ENCODE measurements at regions not wholly inside any gene's neighbourhood (a gene's known extent, or its start where the extent isn't known, plus 50 kb on each side); places are given as distances from the start of the nearest gene placed in this dataset.
"Not testable (repeated sequence)": the region's sequence is repeated elsewhere in the genome, so short reads cannot be mapped to it uniquely, and the experiment has no call there.

DNA sequence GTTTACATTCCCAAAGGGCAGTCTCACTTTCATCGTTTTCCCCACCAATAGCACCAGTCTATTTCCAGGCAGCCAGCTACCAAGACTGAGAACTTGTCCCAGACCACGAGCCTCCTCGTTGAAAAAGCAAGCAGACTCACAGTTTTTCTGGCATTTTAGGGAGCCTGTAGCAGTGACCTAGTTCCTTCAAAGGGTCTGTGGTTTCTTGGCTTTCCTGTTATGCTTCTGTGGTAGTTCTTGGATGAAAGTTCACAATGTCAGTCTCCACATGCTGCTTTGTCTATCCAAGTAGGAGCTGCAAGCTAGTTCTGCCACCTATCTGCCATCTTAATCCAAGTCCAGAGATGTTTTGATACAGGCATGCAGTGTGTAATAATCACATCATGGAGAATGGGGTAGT lies 151.6 kb upstream of the ZC4H2 start:
- Histone ChIP-seq H3K36me3 (ENCODE audit: insufficient read depth in 1 of 2, low read depth in 1 of 2) (no peaks in the 10 kb centered on the region), H3K27ac (no peak overlapping the region), H3K9me3 (peaks cover 3% of the 10 kb centered on the region), H3K4me1 (no peaks in the 10 kb centered on the region), H3K27me3 (ENCODE audit: insufficient read depth in 3 of 3, low read length in 2 of 3) (no peaks in the 10 kb centered on the region), H3K4me3 (no peak overlapping the region)
- 53 to 76% (median 75%) methylated on average over 3 of the region's 3 CpGs for WGBS, 3 donors
- DNase-seq (no peak), ATAC-seq (no peak)
- intact Hi-C loops (cut with DNase I) = no loop called here
- TF ChIP-seq CTCF (IDR thresholded peaks at IDR 0.05) = no peak

- Histone ChIP-seq H3K4me1 (no peaks in the 10 kb centered on the region), H3K27me3 (ENCODE audit: insufficient read depth in 3 of 3, low read length in 2 of 3) (no peaks in the 10 kb centered on the region), H3K9me3 (peaks cover 5% of the 10 kb centered on the region), H3K36me3 (ENCODE audit: insufficient read depth in 1 of 2, low read depth in 1 of 2) (no peaks in the 10 kb centered on the region), H3K27ac (no peak overlapping the region), H3K4me3 (no peak overlapping the region)
- intact Hi-C loops (cut with DNase I) = no loop called here
- no peak for TF ChIP-seq CTCF (IDR thresholded peaks at IDR 0.05)
- DNase-seq = no peak
- WGBS, 3 donors = 72 to 90% (median 75%) methylated on average over 2 to 3 of the region's 3 CpGs
- no peak for ATAC-seq
Measured at GRCh38 chrX:65098851-65099250, 122.6 kb upstream of the ZC4H2 start.

GRCh38 chrX:65093658-65094057 lies 117.4 kb upstream of the ZC4H2 start:
- TF ChIP-seq CTCF (IDR thresholded peaks at IDR 0.05) = no peak
- intact Hi-C loops (cut with DNase I) = no loop called here

DNA sequence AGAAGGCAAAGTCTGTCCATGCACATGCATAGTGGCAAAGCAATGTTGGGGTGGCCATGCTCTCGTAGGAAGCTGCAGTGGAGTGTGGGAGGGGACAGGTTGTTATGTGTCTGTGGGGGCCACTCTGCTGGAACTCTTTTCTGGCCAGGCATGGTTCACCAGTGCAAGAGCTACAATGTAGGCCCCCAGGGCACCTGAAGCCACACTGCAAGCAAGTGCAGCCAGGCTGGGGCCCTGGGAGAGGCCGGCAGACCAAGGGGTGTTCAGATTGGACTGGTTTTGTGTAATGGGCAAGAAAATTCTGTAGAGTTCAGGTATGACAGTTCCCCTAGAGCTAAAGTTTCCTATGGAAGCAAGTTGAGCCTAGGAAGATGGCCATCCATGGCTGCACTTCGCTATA lies 97.0 kb upstream of the ZC4H2 start:
- H3K27me3 ChIP-seq (ENCODE audit: insufficient read depth in 3 of 3, low read length in 2 of 3) = no peaks in the 10 kb centered on the region
- no peak for TF ChIP-seq CTCF (IDR thresholded peaks at IDR 0.05)
- H3K4me1 ChIP-seq = no peaks in the 10 kb centered on the region
- DNase-seq = no peak
- no peak overlapping the region for H3K4me3 ChIP-seq
- H3K27ac ChIP-seq = no peak overlapping the region
- WGBS, 3 donors = 71 to 86% (median 82%) methylated on average over 3 of the region's 3 CpGs
- peaks cover 13% of the 10 kb centered on the region for H3K9me3 ChIP-seq
- H3K36me3 ChIP-seq (ENCODE audit: insufficient read depth in 1 of 2, low read depth in 1 of 2) = no peaks in the 10 kb centered on the region
- ATAC-seq = no peak
- intact Hi-C loops (cut with DNase I) = no loop called here

More at GRCh38 chrX:65093658-65094057, 117.4 kb upstream of the ZC4H2 start:
- DNase-seq (no peak), ATAC-seq (no peak)
- Histone ChIP-seq H3K27ac (no peak overlapping the region), H3K36me3 (ENCODE audit: insufficient read depth in 1 of 2, low read depth in 1 of 2) (no peaks in the 10 kb centered on the region), H3K27me3 (ENCODE audit: insufficient read depth in 3 of 3, low read length in 2 of 3) (no peaks in the 10 kb centered on the region), H3K9me3 (no peaks in the 10 kb centered on the region), H3K4me3 (no peak overlapping the region), H3K4me1 (no peaks in the 10 kb centered on the region)

- peaks cover 13% of the 10 kb centered on the region for H3K9me3 ChIP-seq
- H3K4me3 ChIP-seq = no peak overlapping the region
- no peak for ATAC-seq
- DNase-seq = no peak
- no peaks in the 10 kb centered on the region for H3K4me1 ChIP-seq
- intact Hi-C loops (cut with DNase I) = no loop called here
- no peaks in the 10 kb centered on the region for H3K36me3 ChIP-seq (ENCODE audit: insufficient read depth in 1 of 2, low read depth in 1 of 2)
- H3K27me3 ChIP-seq (ENCODE audit: insufficient read depth in 3 of 3, low read length in 2 of 3) = no peaks in the 10 kb centered on the region
- no peak overlapping the region for H3K27ac ChIP-seq
- TF ChIP-seq CTCF (IDR thresholded peaks at IDR 0.05) = no peak
Measured at GRCh38 chrX:65072590-65072989, 96.3 kb upstream of the ZC4H2 start.

- H3K4me3 ChIP-seq; intact Hi-C loops (cut with DNase I); H3K4me1 ChIP-seq; ATAC-seq; H3K36me3 ChIP-seq (ENCODE audit: insufficient read depth in 1 of 2, low read depth in 1 of 2); H3K27ac ChIP-seq; H3K27me3 ChIP-seq (ENCODE audit: insufficient read depth in 3 of 3, low read length in 2 of 3); DNase-seq: not testable (repeated sequence)
- 90 to 92% (median 91%) methylated on average over 11 to 14 of the region's 14 CpGs for WGBS, 3 donors
- peaks cover 14% of the 10 kb centered on the region for H3K9me3 ChIP-seq
Measured at GRCh38 chrX:65058626-65059025, 82.4 kb upstream of the ZC4H2 start.
